Activated CD4-positive, alpha-beta T cell treated with anti-CD3 and anti-CD28 coated beads, Interleukin-10, Interleukin-2, amounts not matched to agents 100 ng/mL and 50 ng/mL, durations not matched to agents 16 hours and 8 hours (primary cell): ENCODE measurements at regions not wholly inside any gene's neighbourhood (a gene's known extent, or its start where the extent isn't known, plus 50 kb on each side); places are given as distances from the start of the nearest gene placed in this dataset.
A peak's percentile ranks its signal among the peaks of the same experiment; 100 is the strongest.

Experiments
- DNase-seq: peaks from one replicate; pipeline ENCODE4 v3.0.0-alpha.2; 2020

GRCh38 chr5:106974272-106974671, 696.5 kb downstream of the EFNA5 start:
- no peak for DNase-seq

- no peak for DNase-seq
These were observed 703.9 kb downstream of the EFNA5 start for GRCh38 chr5:106966686-106967315.

- no peak for DNase-seq
These were observed 706.6 kb downstream of the EFNA5 start for GRCh38 chr5:106964132-106964531.

GRCh38 chr5:106963630-106964029, 707.1 kb downstream of the EFNA5 start:
- no peak for DNase-seq

GRCh38 chr5:106962464-106963230, 708.1 kb downstream of the EFNA5 start:
- no peak for DNase-seq

GRCh38 chr5:106959387-106959786, 711.4 kb downstream of the EFNA5 start:
- DNase-seq = no peak

- DNase-seq = no peak
These were observed 713.4 kb downstream of the EFNA5 start for GRCh38 chr5:106957336-106957735.

GRCh38 chr5:106956886-106957285, 713.9 kb downstream of the EFNA5 start:
- DNase-seq = no peak

- no peak for DNase-seq
These were observed 714.5 kb downstream of the EFNA5 start for GRCh38 chr5:106956187-106956586.

- DNase-seq = no peak
These were observed 729.8 kb downstream of the EFNA5 start for GRCh38 chr5:106940986-106941385.

GRCh38 chr5:106940301-106940846, 730.4 kb downstream of the EFNA5 start:
- no peak for DNase-seq

GRCh38 chr5:106923409-106923808, 747.3 kb downstream of the EFNA5 start:
- DNase-seq = no peak

- DNase-seq = no peak
These were observed 749.2 kb downstream of the EFNA5 start for GRCh38 chr5:106921567-106921966.

- DNase-seq = no peak
These were observed 760.3 kb downstream of the EFNA5 start for GRCh38 chr5:106910486-106910885.

- DNase-seq = no peak
These were observed 761.0 kb downstream of the EFNA5 start for GRCh38 chr5:106909716-106910115.

GRCh38 chr5:106907979-106908378, 762.8 kb downstream of the EFNA5 start:
- no peak for DNase-seq

- no peak for DNase-seq
These were observed 764.5 kb downstream of the EFNA5 start for GRCh38 chr5:106906199-106906598.

- no peak for DNase-seq
These were observed 775.8 kb downstream of the EFNA5 start for GRCh38 chr5:106894964-106895363.

GRCh38 chr5:106882035-106882434, 788.7 kb downstream of the EFNA5 start:
- DNase-seq = no peak

GRCh38 chr5:106880656-106881055, 790.1 kb downstream of the EFNA5 start:
- DNase-seq = no peak

- no peak for DNase-seq
These were observed 792.9 kb downstream of the EFNA5 start for GRCh38 chr5:106877881-106878280.

- DNase-seq = no peak
These were observed 794.0 kb downstream of the EFNA5 start for GRCh38 chr5:106876665-106877194.

GRCh38 chr5:106876298-106876622, 794.5 kb downstream of the EFNA5 start:
- no peak for DNase-seq

- peak; percentile 12 for DNase-seq
These were observed 795.0 kb downstream of the EFNA5 start for GRCh38 chr5:106875591-106876297.
